Stimulated activated CD4-positive, alpha-beta T cell treated with anti-CD3 and anti-CD28 coated beads, TNF-alpha, amount 100 ng/mL, for 4 hours (primary cell): ENCODE measurements at regions not wholly inside any gene's neighbourhood (a gene's known extent, or its start where the extent isn't known, plus 50 kb on each side); places are given as distances from the start of the nearest gene placed in this dataset.
"Not testable (repeated sequence)": the region's sequence is repeated elsewhere in the genome, so short reads cannot be mapped to it uniquely, and the experiment has no call there.

Experiments
- DNase-seq, 3 experiments: peaks; one replicate each; pipeline ENCODE4 v3.0.0-alpha.2; 2020; ENCODE audit warnings: low read depth in 3 of 3

GRCh38 chr3:98644168-98644567 lies 50.8 kb upstream of the CPOX start:
- DNase-seq = no peak

GRCh38 chr3:98645039-98645438 lies 51.6 kb upstream of the CPOX start:
- no peak for DNase-seq

GRCh38 chr3:98646680-98647079 lies 53.3 kb upstream of the CPOX start:
- DNase-seq = no peak

GRCh38 chr3:98647197-98647596 lies 53.8 kb upstream of the CPOX start:
- DNase-seq = no peak

GRCh38 chr3:98650971-98651779 lies 57.8 kb upstream of the CPOX start:
- no peak for DNase-seq

DNA sequence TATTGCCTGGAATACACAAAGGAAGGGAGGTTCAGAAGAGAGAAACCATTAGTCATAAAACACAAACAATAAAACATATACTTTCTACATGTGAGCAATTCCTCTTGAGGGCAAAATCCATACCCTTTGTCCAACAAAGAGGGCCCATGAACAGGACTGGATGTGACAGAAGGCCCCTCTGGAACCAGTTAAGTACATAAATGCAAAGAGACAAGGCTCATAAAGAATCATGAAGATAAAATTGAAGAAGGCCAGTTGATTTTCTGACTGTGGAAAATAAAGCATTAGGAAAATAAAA lies 58.3 kb upstream of the CPOX start:
- no peak for DNase-seq

DNA sequence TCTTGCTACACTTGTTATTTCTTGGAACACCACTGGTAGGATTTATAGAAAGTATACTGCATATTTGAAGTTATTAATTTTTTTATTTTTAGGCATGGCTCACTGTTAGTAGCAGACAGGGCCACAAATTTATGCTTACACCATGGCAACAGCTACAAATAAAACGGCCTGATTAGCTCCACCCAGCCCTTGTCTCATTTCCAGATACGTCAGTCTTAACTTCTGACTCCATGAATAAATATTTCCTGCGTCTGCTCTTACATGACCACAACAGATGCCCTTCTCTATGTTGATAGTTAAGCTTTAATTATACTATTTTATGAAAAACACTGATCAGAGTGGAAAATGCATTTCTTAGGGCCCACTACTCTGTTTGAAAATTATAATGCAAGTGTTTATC lies 62.3 kb upstream of the CPOX start:
- DNase-seq = no peak

GRCh38 chr3:98657457-98657856 lies 64.0 kb upstream of the CPOX start:
- peak in 2 of 3 experiments; percentile 6 to 10 for DNase-seq

DNA sequence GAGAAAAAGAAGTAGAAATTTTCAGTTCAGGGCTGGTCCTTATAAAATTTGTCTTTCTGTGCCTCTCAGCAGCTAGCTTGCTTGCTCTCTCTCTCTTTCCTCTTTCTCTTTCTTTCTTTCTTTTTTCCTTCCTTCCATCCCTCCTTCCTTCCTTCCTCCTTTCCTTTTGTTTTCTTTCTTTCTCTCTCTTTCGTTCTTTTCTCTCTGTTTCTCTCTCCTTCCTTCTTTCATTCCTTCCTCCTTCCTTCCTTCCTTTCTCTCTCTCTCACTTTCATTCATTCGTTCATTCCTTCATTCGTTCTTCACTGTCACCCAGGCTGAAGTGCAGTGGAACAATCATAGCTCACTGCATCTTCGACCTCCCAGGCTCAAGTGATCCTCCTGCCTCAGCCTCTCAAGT lies 69.3 kb upstream of the CPOX start:
- no peak for DNase-seq

DNA sequence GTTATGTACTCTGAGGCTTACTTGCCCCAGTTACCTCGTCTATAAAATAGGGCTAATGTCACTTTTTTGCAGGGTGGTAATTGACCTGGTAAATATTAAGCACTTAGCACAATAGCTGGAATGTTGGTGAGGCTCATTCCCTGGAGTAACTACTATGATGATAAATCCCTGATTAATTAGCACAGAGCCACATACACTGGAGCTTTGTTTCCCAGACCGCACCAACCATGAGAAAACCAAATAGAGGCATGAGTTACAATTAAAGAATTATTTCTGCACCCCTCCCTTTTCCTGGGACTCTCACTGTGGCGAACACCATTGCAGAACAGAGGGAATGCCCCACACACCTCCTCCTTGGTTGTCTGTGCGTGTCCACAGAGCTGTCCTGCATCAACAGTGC lies 76.6 kb upstream of the CPOX start:
- no peak for DNase-seq

DNA sequence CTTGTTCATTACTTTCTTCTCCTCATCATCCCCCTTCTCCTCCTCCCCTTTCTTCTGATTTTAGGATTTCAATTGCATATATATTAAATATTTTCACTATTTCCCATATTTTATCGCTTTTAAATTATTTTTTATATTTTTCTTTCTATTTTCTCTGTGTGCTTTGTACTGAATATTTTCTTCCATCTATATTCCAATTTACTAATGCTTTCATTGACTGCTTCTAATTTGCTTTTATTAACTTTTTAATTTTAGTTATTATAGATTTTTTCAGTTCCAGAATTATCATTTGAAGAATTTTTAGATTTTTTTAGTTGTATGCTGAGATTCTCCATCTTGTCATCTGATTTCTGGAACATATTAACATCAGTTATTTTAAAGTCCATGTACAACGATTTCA lies 83.2 kb upstream of the ST3GAL6 start:
- DNase-seq = no peak

GRCh38 chr3:98680723-98681122 lies 82.4 kb upstream of the ST3GAL6 start:
- DNase-seq = no peak

DNA sequence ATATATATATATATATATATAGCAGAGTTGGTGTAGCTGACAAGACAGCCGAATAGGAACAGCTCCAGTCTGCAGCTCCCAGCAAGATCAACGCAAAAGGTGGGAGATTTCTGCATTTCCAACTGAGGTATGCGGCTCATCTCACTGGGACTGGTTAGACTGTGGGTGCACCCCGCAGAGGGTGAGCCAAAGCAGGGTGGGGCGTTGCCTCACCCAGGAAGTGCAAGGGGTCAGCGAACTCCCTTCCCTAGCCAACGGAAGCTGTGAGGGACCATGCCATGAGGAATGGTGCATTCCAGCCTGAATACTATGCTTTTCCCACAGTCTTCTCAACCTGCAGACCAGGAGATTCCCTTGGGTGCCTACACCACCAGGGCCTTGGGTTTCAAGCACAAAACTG lies 81.7 kb upstream of the ST3GAL6 start:
- no peak for DNase-seq

DNA sequence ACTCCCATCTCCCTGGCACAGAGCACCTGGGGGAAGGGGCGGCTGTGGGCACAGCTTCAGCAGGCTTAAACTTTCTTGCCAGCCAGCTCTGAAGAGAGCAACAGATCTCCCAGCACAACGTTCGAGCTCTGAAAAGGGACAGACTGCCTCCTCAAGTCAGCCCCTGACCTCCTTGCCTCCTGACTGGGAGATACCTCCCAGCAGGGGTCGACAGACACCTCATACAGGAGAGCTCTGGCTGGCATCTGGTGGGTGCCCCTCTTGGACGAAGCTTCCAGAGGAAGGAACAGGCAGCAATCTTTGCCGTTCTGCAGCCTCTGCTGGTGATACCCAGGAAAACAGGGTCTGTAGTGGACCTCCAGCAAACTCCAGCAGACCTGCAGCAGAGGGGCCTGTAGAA lies 80.7 kb upstream of the ST3GAL6 start:
- DNase-seq = not testable (repeated sequence)

- DNase-seq = no peak
These were observed 74.8 kb upstream of the ST3GAL6 start for GRCh38 chr3:98688363-98688762.

- no peak for DNase-seq
These were observed 72.3 kb upstream of the ST3GAL6 start for GRCh38 chr3:98690876-98691275.

DNA sequence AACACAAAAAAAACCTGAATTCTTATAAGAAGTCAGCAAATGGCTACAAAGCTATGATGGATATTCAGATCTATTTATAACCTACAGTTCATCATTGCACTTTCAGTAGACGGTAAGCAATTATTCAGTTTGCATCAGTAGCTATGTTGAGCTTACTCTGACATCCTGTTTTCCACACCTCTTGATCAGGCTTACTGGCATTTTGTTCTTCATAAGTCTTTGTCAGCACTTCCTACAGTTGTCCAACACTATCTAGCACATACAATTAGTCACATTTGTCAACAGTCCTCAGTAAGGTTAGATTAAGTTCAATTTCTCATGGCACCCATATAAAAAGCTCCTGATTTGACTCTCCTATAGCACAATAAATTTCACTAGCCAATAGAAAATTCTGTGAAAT lies 71.2 kb upstream of the ST3GAL6 start:
- DNase-seq = no peak

DNA sequence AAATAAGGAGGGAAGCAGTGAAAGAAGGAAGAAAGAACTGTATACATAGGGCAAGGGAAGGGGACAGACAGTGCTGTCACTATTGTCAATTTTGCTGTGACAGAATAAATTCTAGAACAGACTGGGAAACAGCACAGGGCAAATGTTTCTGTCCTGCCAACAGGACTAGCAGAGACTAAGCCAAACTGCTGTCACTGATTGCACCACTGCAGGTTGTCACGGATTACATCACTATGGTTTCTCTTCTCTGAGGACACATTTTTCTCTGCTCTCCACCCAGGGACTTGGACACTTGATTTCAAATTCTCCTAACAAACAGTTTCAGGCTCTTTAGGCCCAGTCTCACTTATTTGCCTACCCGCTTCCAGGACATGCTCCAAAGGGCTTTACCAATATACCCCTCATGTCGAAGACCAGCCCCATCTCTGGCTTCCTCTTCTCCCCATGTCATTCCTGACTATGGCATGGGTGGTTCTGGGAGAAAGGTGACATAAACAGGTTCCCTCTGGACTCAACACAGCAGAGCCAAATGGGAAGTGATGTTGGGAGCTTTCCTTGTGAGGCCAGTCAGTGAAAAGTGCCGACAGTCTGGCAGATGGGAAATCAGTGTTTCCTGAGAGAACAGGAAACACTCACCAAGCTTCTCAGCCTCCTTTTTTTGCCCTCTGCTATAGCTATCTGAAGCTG lies 70.2 kb upstream of the ST3GAL6 start:
- no peak for DNase-seq

DNA sequence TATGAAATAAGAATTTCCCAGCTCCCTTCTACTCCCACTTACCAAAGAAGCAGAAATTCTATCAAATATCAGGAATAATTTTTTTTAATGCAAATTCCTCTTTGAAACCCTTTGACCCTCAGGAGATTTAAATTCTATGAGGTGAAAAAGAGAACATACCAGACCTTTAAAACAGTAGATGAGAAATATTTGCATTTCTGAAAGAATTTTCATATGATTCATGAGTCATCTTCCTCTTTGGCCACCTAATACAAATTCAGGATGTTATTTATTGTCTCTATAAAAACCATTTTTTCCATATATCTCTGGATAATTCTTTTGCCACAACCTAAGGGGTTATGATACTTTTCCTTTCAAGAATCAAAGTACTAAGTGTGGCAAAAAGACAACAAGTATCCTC lies 67.3 kb upstream of the ST3GAL6 start:
- DNase-seq = no peak

GRCh38 chr3:98696296-98696695 lies 66.8 kb upstream of the ST3GAL6 start:
- not testable (repeated sequence) for DNase-seq

GRCh38 chr3:98697225-98697624 lies 65.9 kb upstream of the ST3GAL6 start:
- DNase-seq = no peak

- DNase-seq = no peak
These were observed 64.0 kb upstream of the ST3GAL6 start for GRCh38 chr3:98699132-98699531.

DNA sequence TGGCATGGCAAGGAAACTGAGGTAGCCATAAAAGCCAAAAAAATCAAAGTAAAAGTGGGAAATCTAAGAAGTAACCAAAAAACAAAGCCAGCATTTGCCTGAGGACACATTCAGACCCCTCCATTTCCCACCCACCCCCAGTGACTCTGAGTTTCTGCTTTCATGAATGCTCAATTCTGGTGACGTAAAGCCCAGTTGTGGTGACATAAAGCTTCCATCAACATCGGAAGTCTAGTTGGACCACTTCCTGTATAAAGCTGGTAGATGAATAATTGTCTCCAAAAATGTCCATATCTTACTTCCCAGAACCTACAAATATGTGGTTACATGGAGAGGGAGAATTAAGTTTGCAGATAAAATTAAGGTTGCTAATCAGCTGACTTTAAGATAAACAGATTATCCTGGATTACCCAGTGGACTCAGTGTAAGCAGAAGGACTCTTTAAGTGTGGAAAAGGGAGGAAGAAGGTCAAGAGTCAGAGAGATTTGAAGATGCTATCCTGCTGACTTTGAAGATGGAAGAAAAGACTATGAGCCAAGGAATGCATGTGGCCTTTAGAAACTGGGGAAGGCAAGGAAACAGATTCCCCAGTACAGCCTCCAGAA lies 62.0 kb upstream of the ST3GAL6 start:
- no peak for DNase-seq
